ENCODE measurements at regions not wholly inside any gene's neighbourhood (a gene's known extent, or its start where the extent isn't known, plus 50 kb on each side); places are given as distances from the start of the nearest gene placed in this dataset.

DNA sequence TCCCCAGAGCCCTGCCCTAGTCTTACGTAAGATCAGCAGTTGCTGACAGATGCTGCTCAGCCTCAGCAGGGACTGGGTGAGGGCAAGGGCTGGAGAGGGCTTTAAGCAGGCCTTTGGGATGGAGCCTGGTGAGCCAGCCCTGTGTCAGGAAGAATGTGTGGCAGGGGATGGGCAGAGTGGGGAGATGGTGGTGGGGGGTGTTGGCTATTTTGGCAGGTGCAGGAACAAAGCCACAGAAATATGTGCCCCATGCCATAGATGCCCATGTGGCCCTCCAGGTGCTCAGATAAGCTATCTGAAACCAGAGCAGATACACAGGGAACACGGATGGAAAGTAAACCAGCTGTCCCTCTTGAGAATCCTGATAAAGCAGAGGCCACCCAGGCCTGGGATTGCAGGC is 1325.0 kb downstream of the UQCRFS1 start:
- TF ChIP-seq, protein P1, sequence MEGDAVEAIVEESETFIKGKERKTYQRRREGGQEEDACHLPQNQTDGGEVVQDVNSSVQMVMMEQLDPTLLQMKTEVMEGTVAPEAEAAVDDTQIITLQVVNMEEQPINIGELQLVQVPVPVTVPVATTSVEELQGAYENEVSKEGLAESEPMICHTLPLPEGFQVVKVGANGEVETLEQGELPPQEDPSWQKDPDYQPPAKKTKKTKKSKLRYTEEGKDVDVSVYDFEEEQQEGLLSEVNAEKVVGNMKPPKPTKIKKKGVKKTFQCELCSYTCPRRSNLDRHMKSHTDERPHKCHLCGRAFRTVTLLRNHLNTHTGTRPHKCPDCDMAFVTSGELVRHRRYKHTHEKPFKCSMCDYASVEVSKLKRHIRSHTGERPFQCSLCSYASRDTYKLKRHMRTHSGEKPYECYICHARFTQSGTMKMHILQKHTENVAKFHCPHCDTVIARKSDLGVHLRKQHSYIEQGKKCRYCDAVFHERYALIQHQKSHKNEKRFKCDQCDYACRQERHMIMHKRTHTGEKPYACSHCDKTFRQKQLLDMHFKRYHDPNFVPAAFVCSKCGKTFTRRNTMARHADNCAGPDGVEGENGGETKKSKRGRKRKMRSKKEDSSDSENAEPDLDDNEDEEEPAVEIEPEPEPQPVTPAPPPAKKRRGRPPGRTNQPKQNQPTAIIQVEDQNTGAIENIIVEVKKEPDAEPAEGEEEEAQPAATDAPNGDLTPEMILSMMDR (tag by site-specific recombination; IDR thresholded peaks at IDR 0.05): no peak
- TF ChIP-seq ZBTB17 (tag by site-specific recombination; IDR thresholded peaks at IDR 0.05) (no peak), ZBTB44 (tag by site-specific recombination; IDR thresholded peaks at IDR 0.05) (no peak), ZBTB8A (tag by site-specific recombination; IDR thresholded peaks at IDR 0.05) (no peak), ZNF76 (tag by site-specific recombination; IDR thresholded peaks at IDR 0.05; ENCODE audit: borderline replicate concordance, low read depth) (no peak), ZNF184 (tag by site-specific recombination; IDR thresholded peaks at IDR 0.05) (no peak), ZBTB21 (tag by site-specific recombination; IDR thresholded peaks at IDR 0.05) (no peak)
